B cell (primary cell): ENCODE measurements at regions not wholly inside any gene's neighbourhood (a gene's known extent, or its start where the extent isn't known, plus 50 kb on each side); places are given as distances from the start of the nearest gene placed in this dataset.

Experiments used
- EZH2 ChIP-seq: IDR thresholded peaks from 2 replicates; pipeline ENCODE4 v1.6.1; 2012; ENCODE audit warnings: borderline replicate concordance, low read depth, mild to moderate bottlenecking, moderate library complexity, low read length; ENCODE audit not compliant: insufficient read depth, poor library complexity, severe bottlenecking
- TF ChIP-seq, protein P1 (sequence below): fragments of 200-600 bp; IDR thresholded peaks from one replicate; pipeline ENCODE4 v1.8.0; 2022; ENCODE audit warnings: antibody characterized with exemption, mild to moderate bottlenecking

DNA sequence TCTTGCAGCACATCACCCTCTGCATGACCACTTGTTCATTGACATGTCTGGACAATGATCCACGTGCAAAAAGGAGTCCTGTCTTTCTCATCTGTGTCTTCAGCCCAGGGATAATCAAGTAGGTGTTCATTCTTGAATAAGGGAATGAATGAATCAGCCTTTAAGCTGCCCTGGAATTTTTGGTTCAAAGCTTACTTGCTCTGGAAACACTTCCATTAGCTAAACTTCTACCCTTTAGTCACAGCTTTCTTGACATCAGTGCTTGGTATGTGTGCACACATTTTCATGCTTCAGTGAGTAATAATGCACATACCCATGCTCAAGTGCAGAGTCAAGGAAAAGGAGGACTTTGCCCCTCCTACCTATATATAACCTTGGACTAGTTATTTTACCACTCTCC is 103.0 kb upstream of the CDH13 start:
- TF ChIP-seq, protein P1, sequence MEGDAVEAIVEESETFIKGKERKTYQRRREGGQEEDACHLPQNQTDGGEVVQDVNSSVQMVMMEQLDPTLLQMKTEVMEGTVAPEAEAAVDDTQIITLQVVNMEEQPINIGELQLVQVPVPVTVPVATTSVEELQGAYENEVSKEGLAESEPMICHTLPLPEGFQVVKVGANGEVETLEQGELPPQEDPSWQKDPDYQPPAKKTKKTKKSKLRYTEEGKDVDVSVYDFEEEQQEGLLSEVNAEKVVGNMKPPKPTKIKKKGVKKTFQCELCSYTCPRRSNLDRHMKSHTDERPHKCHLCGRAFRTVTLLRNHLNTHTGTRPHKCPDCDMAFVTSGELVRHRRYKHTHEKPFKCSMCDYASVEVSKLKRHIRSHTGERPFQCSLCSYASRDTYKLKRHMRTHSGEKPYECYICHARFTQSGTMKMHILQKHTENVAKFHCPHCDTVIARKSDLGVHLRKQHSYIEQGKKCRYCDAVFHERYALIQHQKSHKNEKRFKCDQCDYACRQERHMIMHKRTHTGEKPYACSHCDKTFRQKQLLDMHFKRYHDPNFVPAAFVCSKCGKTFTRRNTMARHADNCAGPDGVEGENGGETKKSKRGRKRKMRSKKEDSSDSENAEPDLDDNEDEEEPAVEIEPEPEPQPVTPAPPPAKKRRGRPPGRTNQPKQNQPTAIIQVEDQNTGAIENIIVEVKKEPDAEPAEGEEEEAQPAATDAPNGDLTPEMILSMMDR = no peak
- TF ChIP-seq EZH2 = no peak
